HEK293T (cell line): ENCODE measurements at regions not wholly inside any gene's neighbourhood (a gene's known extent, or its start where the extent isn't known, plus 50 kb on each side); places are given as distances from the start of the nearest gene placed in this dataset.

Experiments used
- CTCF ChIA-PET: fragments of 350-600 bp; formaldehyde crosslinking; extraction: SDS; loops from one replicate; lab custom pipeline; 2021; ENCODE audit warnings: antibody characterized with exemption, inconsistent platforms; lab: Yijun Ruan, JAX
- POLR2A ChIA-PET: fragments of 350-600 bp; formaldehyde crosslinking; extraction: SDS; loops from one replicate; lab custom pipeline; 2020; ENCODE audit warnings: antibody characterized with exemption, inconsistent platforms; lab: Yijun Ruan, JAX
- DNase-seq: peaks from one replicate; pipeline ENCODE4 v3.0.0; 2012; ENCODE audit warnings: mixed read lengths; ENCODE audit errors: extremely low spot score
- ARNT ChIP-seq: fragments of 450-650 bp; IDR thresholded peaks from 2 replicates; pipeline ENCODE4 v1.6.1; 2017; ENCODE audit warnings: mild to moderate bottlenecking
- BHLHE40 ChIP-seq: fragments of 450-650 bp; IDR thresholded peaks from 2 replicates; pipeline ENCODE4 v1.6.1; 2016; ENCODE audit warnings: mild to moderate bottlenecking, moderate library complexity, borderline replicate concordance
- CTBP1 ChIP-seq: fragments of 450-650 bp; IDR thresholded peaks from 2 replicates; pipeline ENCODE4 v1.6.1; 2016; ENCODE audit warnings: borderline replicate concordance
- ELF4 ChIP-seq: fragments of 450-650 bp; IDR thresholded peaks from 2 replicates; pipeline ENCODE4 v1.6.1; 2017; ENCODE audit warnings: antibody characterized with exemption
- FOXA1 ChIP-seq: fragments of 450-650 bp; IDR thresholded peaks from 2 replicates; pipeline ENCODE4 v1.6.1; 2016; ENCODE audit warnings: mild to moderate bottlenecking
- FOXK2 ChIP-seq: fragments of 450-650 bp; IDR thresholded peaks from 2 replicates; pipeline ENCODE4 v1.6.1; 2016; ENCODE audit warnings: mild to moderate bottlenecking
- FOXM1 ChIP-seq: fragments of 450-650 bp; IDR thresholded peaks from 2 replicates; pipeline ENCODE4 v1.6.1; 2017; ENCODE audit warnings: mild to moderate bottlenecking, borderline replicate concordance
- HDGF ChIP-seq: fragments of 450-650 bp; IDR thresholded peaks from 2 replicates; pipeline ENCODE4 v1.6.1; 2017; ENCODE audit warnings: antibody characterized with exemption, borderline replicate concordance
- L3MBTL2 ChIP-seq: fragments of 450-650 bp; conservative IDR thresholded peaks from 2 replicates; pipeline ENCODE4 v1.6.1; 2016; ENCODE audit warnings: mild to moderate bottlenecking
- LEF1 ChIP-seq: fragments of 450-650 bp; IDR thresholded peaks from 2 replicates; pipeline ENCODE4 v1.6.1; 2017; ENCODE audit warnings: mild to moderate bottlenecking, borderline replicate concordance
- NFRKB ChIP-seq: fragments of 450-650 bp; IDR thresholded peaks from 2 replicates; pipeline ENCODE4 v1.6.1; 2016; ENCODE audit warnings: mild to moderate bottlenecking, moderate library complexity
- SP1 ChIP-seq: fragments of 450-650 bp; IDR thresholded peaks from 2 replicates; pipeline ENCODE4 v1.6.1; 2017
- SUZ12 ChIP-seq: fragments of 450-650 bp; IDR thresholded peaks from 2 replicates; pipeline ENCODE4 v1.6.1; 2016; ENCODE audit warnings: mild to moderate bottlenecking
- TARDBP ChIP-seq: fragments of 450-650 bp; IDR thresholded peaks from 2 replicates; pipeline ENCODE4 v1.6.1; 2016
- ZNF384 ChIP-seq: fragments of 450-650 bp; IDR thresholded peaks from 2 replicates; pipeline ENCODE4 v1.6.1; 2016
- TF ChIP-seq, protein P1 (sequence below): fragments of 450-650 bp; IDR thresholded peaks from 2 replicates; pipeline ENCODE4 v1.6.1; 2016

DNA sequence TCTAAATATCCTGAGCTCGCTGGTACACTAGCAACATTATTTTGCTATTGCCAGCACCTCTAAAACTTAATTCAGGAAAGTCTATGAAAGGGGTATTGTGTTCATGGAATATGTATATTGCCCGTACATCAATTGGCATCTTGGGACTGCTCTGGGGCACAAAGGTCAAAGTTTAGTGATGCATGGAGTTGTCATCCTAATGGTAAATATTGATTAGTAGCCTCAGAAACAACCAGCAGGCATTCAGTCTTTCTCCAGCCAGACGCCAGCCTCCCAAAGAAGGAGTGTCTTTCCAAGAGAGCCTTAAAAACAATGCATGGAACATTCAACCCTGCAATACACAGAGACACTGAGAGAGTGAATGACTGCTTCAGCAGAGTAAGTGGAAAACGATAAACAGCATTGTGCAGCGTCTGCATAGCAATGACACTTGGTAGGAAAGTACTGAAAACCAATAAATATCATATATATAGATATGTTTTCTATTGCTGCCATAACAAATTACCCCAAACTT lies 377.3 kb downstream of the SHQ1 start:
- POLR2A ChIA-PET, result no interaction called here
- CTCF ChIA-PET, result no interaction called here
- no peak for DNase-seq
- TF ChIP-seq FOXK2, result no peak
- TF ChIP-seq FOXA1, result no peak
- TF ChIP-seq, protein P1, sequence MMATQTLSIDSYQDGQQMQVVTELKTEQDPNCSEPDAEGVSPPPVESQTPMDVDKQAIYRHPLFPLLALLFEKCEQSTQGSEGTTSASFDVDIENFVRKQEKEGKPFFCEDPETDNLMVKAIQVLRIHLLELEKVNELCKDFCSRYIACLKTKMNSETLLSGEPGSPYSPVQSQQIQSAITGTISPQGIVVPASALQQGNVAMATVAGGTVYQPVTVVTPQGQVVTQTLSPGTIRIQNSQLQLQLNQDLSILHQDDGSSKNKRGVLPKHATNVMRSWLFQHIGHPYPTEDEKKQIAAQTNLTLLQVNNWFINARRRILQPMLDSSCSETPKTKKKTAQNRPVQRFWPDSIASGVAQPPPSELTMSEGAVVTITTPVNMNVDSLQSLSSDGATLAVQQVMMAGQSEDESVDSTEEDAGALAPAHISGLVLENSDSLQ, result no peak
- TF ChIP-seq ELF4, result no peak
- no peak for TF ChIP-seq CTBP1
- TF ChIP-seq ZNF384, result no peak
- TF ChIP-seq SP1, result no peak
- no peak for TF ChIP-seq NFRKB
- TF ChIP-seq ARNT, result no peak
- no peak for TF ChIP-seq HDGF
- TF ChIP-seq LEF1, result no peak
- no peak for TF ChIP-seq L3MBTL2
- TF ChIP-seq FOXM1, result no peak
- TF ChIP-seq SUZ12, result no peak
- TF ChIP-seq TARDBP, result no peak
- TF ChIP-seq BHLHE40, result no peak

DNA sequence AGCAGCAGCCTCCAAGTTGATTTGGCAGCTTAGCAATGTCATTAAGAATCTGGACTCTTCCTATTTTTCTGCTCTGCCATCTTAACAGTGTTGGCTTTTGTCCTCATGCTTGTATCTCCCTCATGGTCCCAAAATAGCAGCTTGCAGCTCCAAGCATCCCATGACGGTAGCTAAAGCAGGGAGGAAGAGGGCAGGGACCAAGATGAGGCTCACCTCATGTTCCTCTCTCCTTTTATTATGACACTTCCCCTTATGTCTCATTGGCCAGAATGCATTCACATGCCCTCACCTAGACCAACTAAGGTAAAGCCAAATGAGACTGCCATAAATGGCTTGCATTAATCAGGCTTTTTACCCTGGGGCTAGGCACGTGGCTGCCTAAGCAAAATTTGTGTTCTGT lies 382.4 kb downstream of the SHQ1 start:
- TF ChIP-seq ARNT (no peak), FOXM1 (no peak)
- ChIA-PET POLR2A (no interaction called here), CTCF (no interaction called here)
- DNase-seq, result no peak

DNA sequence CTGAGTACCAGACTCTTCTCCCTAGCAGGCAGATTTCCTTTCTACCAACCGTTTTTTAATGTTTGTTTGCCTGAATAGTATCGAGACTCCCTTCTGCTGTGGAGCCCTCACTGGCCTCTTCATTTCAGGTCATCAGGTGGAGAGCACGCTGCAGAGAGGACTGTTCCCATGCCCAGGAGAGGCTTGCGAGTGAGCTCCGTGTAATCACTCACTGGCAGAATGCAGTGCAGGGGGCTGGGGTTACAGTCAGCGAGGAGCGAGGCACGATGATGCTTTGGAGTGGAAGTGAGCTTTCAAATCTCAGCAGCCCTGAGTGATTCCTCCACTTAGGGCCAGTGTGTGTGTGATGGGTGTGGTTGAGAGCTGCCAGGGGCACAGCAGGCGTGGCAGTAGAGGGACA lies 385.2 kb downstream of the SHQ1 start:
- CTCF ChIA-PET, result interaction anchor here (0.5 kb wide), 1 partner anchor 666 kb away, joined by 3 read pairs; no protein-coding TSS in a partner anchor
- TF ChIP-seq SUZ12, result no peak
- TF ChIP-seq FOXM1, result no peak
- no peak for TF ChIP-seq SP1
- no peak for TF ChIP-seq FOXA1
- no peak for TF ChIP-seq FOXK2
- no peak for TF ChIP-seq ELF4
- TF ChIP-seq TARDBP, result no peak
- no peak for TF ChIP-seq CTBP1
- TF ChIP-seq LEF1, result no peak
- TF ChIP-seq ARNT, result no peak
- no peak for DNase-seq
- POLR2A ChIA-PET, result no interaction called here

DNA sequence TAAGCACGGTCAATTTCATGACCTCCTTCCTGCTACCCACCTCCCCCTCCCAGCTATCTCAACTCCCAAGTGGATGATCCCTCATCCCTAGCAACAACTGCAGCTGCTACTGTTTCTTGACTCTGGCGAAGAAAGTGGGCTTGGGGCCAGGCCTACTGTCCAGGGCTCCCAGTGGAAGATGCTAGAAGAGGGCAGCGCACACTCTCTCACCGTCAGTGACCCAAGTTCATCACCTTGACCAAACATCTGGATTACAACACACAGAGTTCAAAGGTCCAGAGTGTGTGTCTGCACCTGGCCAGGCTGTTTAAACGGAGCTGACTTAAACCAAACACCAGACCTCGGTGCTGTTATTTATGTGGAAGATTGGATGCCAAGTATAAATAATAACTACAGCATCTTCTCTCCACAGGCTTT lies 385.6 kb downstream of the SHQ1 start:
- TF ChIP-seq FOXA1, result no peak
- no peak for TF ChIP-seq ARNT
- no peak for TF ChIP-seq SUZ12
- TF ChIP-seq SP1, result no peak
- TF ChIP-seq HDGF, result no peak
- TF ChIP-seq TARDBP, result no peak
- TF ChIP-seq NFRKB, result no peak
- no peak for TF ChIP-seq BHLHE40
- TF ChIP-seq CTBP1, result no peak
- no peak for TF ChIP-seq FOXM1
- no peak for TF ChIP-seq LEF1
- TF ChIP-seq FOXK2, result no peak
- TF ChIP-seq ZNF384, result no peak
- TF ChIP-seq, protein P1, result no peak
- TF ChIP-seq ELF4, result no peak
- TF ChIP-seq L3MBTL2, result no peak
- no peak for DNase-seq
- POLR2A ChIA-PET, result no interaction called here
- CTCF ChIA-PET, result interaction anchor here (0.5 kb wide), 1 partner anchor 667 kb away, joined by 3 read pairs; no protein-coding TSS in a partner anchor

DNA sequence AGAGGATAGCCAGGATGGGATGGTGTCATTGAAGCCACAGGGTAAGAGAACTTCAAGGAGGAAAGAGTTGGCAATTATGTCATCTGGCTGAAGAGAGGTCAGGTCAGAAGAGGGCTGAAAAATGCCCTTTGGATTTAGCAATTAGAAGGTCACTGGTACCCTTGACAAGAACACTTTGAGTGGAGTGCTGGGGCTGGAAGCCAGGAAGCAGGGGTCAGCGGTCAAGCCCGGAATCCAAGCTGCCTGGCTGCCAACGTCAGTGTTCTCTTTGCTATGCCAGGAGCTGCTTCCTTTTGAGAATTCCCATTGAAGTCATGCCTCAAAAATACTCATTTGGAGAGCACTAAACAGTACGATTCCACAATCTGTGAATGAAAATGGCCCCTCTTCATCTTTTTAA lies 386.5 kb downstream of the SHQ1 start:
- DNase-seq, result no peak
- ChIA-PET CTCF (no interaction called here), POLR2A (no interaction called here)
- TF ChIP-seq ELF4 (no peak), FOXM1 (no peak), SP1 (no peak), ARNT (no peak), TARDBP (no peak), FOXA1 (no peak), NFRKB (no peak), HDGF (no peak), FOXK2 (no peak), LEF1 (no peak), BHLHE40 (no peak)

DNA sequence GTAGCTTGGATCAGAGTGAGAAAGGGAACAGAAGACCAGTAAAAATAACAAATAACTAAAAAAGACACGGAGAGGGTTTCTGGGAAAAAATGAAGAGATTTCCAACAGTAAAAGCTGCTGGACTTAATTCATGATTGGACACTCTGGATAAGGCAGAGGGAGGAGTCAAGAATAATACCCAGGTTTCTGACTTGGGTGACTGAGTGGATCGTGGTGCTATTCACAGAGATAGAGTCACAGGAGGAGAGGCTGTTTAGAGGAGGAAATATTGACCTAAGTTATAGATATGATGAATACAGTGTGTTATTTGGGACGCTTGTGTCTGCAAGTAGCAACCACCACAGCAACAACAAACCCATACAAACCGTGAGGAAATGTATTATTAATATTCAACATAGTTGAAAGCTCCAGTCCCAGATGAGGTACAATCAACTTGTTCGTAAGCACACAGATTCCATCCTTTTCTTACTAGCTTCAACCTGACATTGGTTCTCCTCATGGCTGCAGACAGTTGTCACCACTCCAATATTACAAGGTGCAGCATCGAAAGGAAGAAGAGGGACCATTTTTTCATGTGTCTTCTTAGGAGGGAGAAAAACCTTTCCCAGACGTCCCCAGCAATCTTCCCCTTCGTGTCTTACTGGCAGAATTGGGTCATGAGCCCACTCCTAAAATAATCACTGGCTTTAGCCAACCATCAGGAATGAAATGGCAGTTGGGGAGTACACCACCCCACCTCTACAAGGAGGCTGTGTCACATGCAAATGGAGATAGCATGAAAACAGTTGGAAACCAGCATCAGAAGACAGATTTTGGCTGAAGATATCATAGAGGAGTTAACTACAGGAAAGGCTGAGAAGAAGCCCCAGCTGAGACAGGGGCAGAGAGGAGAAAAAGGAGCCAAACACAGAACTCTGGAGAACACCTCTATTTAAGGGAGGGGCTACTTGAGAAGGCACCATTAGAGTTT lies 387.8 kb downstream of the SHQ1 start:
- TF ChIP-seq BHLHE40 (no peak), FOXM1 (no peak), HDGF (no peak), NFRKB (no peak), LEF1 (no peak), TARDBP (no peak), ELF4 (no peak), ARNT (no peak), FOXK2 (no peak), L3MBTL2 (no peak), SUZ12 (no peak), ZNF384 (no peak), FOXA1 (no peak)
- TF ChIP-seq, protein P1, result no peak
- no peak for DNase-seq
- ChIA-PET CTCF (no interaction called here), POLR2A (no interaction called here)
